K562 (cell line): ENCODE measurements at regions not wholly inside any gene's neighbourhood (a gene's known extent, or its start where the extent isn't known, plus 50 kb on each side); places are given as distances from the start of the nearest gene placed in this dataset.

Source experiments
- ATAC-seq: fragments of 200-7000 bp; cut with Tn5 transposase; 3 replicates; pipeline ENCODE4 v1.9.1; 2020; ENCODE audit warnings: moderate library complexity
- BruUV-seq: library from RNA; stranded (reverse); fragments of 400-500 nt; replicated peaks from 2 replicates; lab custom pipeline; 2021; lab: Mats Ljungman, UMichigan
- CTCF ChIA-PET: fragments of 300-600 bp; formaldehyde crosslinking; extraction: SDS; loops from one replicate; lab custom pipeline; 2021; ENCODE audit warnings: low intra/inter-chr PET ratio; lab: Yijun Ruan, JAX
- POLR2A ChIA-PET: fragments of 300-600, 350-650 bp; sonication (Branson Sonifier 250); formaldehyde crosslinking; extraction: SDS; loops from one replicate; lab custom pipeline; 2021; ENCODE audit warnings: antibody characterized with exemption, inconsistent platforms; lab: Yijun Ruan, JAX
- DNase-seq, 4 experiments: peaks; one replicate each; pipeline versions ENCODE4 v3.0.0 to v3.0.0-alpha.2; 2011 to 2018; ENCODE audit warnings: low spot score in 3 of 4, mixed read lengths in 3 of 4; ENCODE audit errors: extremely low read depth in 1 of 4
- FAIRE-seq: peaks from 2 replicates; lab custom pipeline; 2011; peaks lifted over from hg19 to GRCh38; lab: Jason Lieb, UNC
- H2AFZ ChIP-seq: 2 replicates; pipeline ENCODE4 v1.6.0; 2011; ENCODE audit warnings: low read depth, low read length, control low read depth, inconsistent platforms
- H3K27ac ChIP-seq: fragments of 200-600 bp; 3 replicates; pipeline ENCODE4 v1.8.0; 2011; ENCODE audit warnings: low read depth, mild to moderate bottlenecking, control low read depth, inconsistent platforms, low read length, moderate library complexity, mixed read lengths; ENCODE audit errors: extremely low read depth
- H3K27me3 ChIP-seq, 2 experiments: fragments of 300-600 bp in 1 of 2; 2 replicates in 1 of 2; 3 replicates in 1 of 2; pipeline versions ENCODE4 v1.6.0 to v1.8.0; 2011; ENCODE audit warnings: inconsistent platforms in 2 of 2, low read length in 2 of 2, mild to moderate bottlenecking in 1 of 2, mixed read lengths in 1 of 2, moderate library complexity in 1 of 2; ENCODE audit not compliant: control insufficient read depth in 2 of 2, insufficient read depth in 2 of 2
- H3K36me3 ChIP-seq: fragments of 300-600 bp; 3 replicates; pipeline ENCODE4 v1.8.0; 2011; ENCODE audit warnings: mild to moderate bottlenecking, low read length, inconsistent platforms; ENCODE audit not compliant: control insufficient read depth, insufficient read depth
- H3K4me1 ChIP-seq, 2 experiments: fragments of 200-600 bp in 1 of 2; replicated peaks in 1 of 2; 2 replicates in 1 of 2; 3 replicates in 1 of 2; pipeline versions ENCODE4 v1.5.1 to v1.8.0; 2011; ENCODE audit warnings: inconsistent platforms in 2 of 2, low read length in 2 of 2, mild to moderate bottlenecking in 1 of 2, mixed read lengths in 1 of 2, moderate library complexity in 1 of 2; ENCODE audit not compliant: control insufficient read depth in 2 of 2, insufficient read depth in 2 of 2
- H3K4me2 ChIP-seq: 2 replicates; pipeline ENCODE4 v1.6.1; 2011; ENCODE audit warnings: low read length, control low read depth, inconsistent platforms, mixed read lengths; ENCODE audit not compliant: insufficient read depth
- H3K4me3 ChIP-seq: fragments of 200-600 bp; sonication (generic), shearing (Covaris generic); 2 replicates; pipeline ENCODE4 v1.5.1; 2016; ENCODE audit warnings: control low read depth, inconsistent platforms
- H3K79me2 ChIP-seq: fragments of 200-600 bp; 3 replicates; pipeline ENCODE4 v1.8.0; 2011; ENCODE audit warnings: low read length, inconsistent platforms; ENCODE audit not compliant: control insufficient read depth, insufficient read depth
- H3K9ac ChIP-seq, 2 experiments: 2 replicates each; pipeline versions ENCODE4 v1.6.0 to v1.6.1; 2011; ENCODE audit warnings: low read depth in 2 of 2, low read length in 2 of 2, control low read depth in 1 of 2, inconsistent platforms in 1 of 2, mild to moderate bottlenecking in 1 of 2, mixed read lengths in 1 of 2; ENCODE audit not compliant: insufficient read depth in 1 of 2
- H3K9me1 ChIP-seq: one replicate; pipeline ENCODE4 v1.6.0; 2011; ENCODE audit warnings: inconsistent platforms, mild to moderate bottlenecking, low read length, moderate library complexity; ENCODE audit not compliant: control insufficient read depth, insufficient read depth
- H3K9me3 ChIP-seq: replicated peaks from 2 replicates; pipeline ENCODE4 v1.5.1; 2011; ENCODE audit warnings: low read depth, low read length, inconsistent platforms; ENCODE audit not compliant: control insufficient read depth, insufficient read depth
- H4K20me1 ChIP-seq: replicated peaks from 2 replicates; pipeline ENCODE4 v1.6.1; 2011; ENCODE audit warnings: low read length, inconsistent platforms, mixed read lengths; ENCODE audit not compliant: control insufficient read depth, insufficient read depth
- EP300 ChIP-seq: IDR thresholded peaks from 2 replicates; pipeline ENCODE4 v1.6.1; 2012; ENCODE audit warnings: low read length, improper control_type of control experiment
- FIP1L1 ChIP-seq: fragments of 200-400 bp; formaldehyde crosslinking; IDR thresholded peaks from 2 replicates; pipeline ENCODE4 v1.6.1; 2018; ENCODE audit warnings: mild to moderate bottlenecking, low read depth, low read length; ENCODE audit not compliant: poor library complexity, severe bottlenecking
- HLTF ChIP-seq: fragments of 450-650 bp; IDR thresholded peaks from 2 replicates; pipeline ENCODE4 v1.6.1; 2016
- MEF2A ChIP-seq: IDR thresholded peaks from 2 replicates; pipeline ENCODE4 v1.6.1; 2011; ENCODE audit warnings: low read depth, mild to moderate bottlenecking, low read length, moderate library complexity; ENCODE audit not compliant: control insufficient read depth
- MTF1 ChIP-seq: fragments of 250-450 bp; sonication (Bioruptor Pico); IDR thresholded peaks from 2 replicates; pipeline ENCODE4 v1.9.0; 2021; ENCODE audit warnings: moderate library complexity, mild to moderate bottlenecking, inconsistent platforms, borderline replicate concordance
- PRMT5 ChIP-seq: sonication (generic); formaldehyde crosslinking; IDR thresholded peaks from 2 replicates; pipeline ENCODE4 v1.5.0; 2020; ENCODE audit warnings: missing genetic modification reagents
- RBM25 ChIP-seq: fragments of 200-400 bp; formaldehyde crosslinking; IDR thresholded peaks from 2 replicates; pipeline ENCODE4 v1.6.1; 2018; ENCODE audit warnings: low read length, low read depth, moderate library complexity; ENCODE audit not compliant: severe bottlenecking
- SRSF3 ChIP-seq: fragments of 200-400 bp; formaldehyde crosslinking; IDR thresholded peaks from 2 replicates; pipeline ENCODE4 v1.6.1; 2016; ENCODE audit warnings: mild to moderate bottlenecking, low read length, moderate library complexity; ENCODE audit not compliant: insufficient read depth
- STAT5B ChIP-seq: fragments of 250-450 bp; sonication (Bioruptor Pico); IDR thresholded peaks from 2 replicates; pipeline ENCODE4 v1.8.0; 2021; ENCODE audit warnings: mild to moderate bottlenecking, inconsistent platforms
- ZBTB17 ChIP-seq: fragments of 450-650 bp; formaldehyde crosslinking; IDR thresholded peaks from 2 replicates; pipeline ENCODE4 v1.4.0; 2020; ENCODE audit warnings: mild to moderate bottlenecking
- ZNF184 ChIP-seq: sonication (generic); formaldehyde crosslinking; IDR thresholded peaks from 2 replicates; pipeline ENCODE4 v1.5.0; 2020; ENCODE audit warnings: missing genetic modification reagents
- ZNF274 ChIP-seq: IDR thresholded peaks from 2 replicates; pipeline ENCODE4 v1.6.1; 2011; ENCODE audit warnings: low read depth, mild to moderate bottlenecking, low read length, moderate library complexity, borderline replicate concordance
- ZNF75A ChIP-seq: fragments of 450-650 bp; formaldehyde crosslinking; IDR thresholded peaks from 2 replicates; pipeline ENCODE4 v1.4.0; 2020; ENCODE audit warnings: mild to moderate bottlenecking
- WGBS: fragments of 100-300 bp; shearing (Covaris generic); methylation state at CpG from one replicate; pipeline ENCODE4 v1.1.6; 2016; ENCODE audit warnings: low coverage, mixed read lengths; ENCODE audit not compliant: insufficient coverage; ENCODE audit errors: missing lambda C conversion rate; 5-methylcytosine and 5-hydroxymethylcytosine counted together
- in situ Hi-C: fragments of 300-500 bp; cut with MboI; formaldehyde crosslinking; loops from 4 replicates; pipeline ENCODE4 v1.15.0; 2018; ENCODE audit warnings: inconsistent platforms, mixed read lengths
- intact Hi-C: fragments of 100-400 bp; cut with micrococcal nuclease; formaldehyde crosslinking; loops from 2 replicates; pipeline ENCODE4 v1.14.2; 2022

DNA sequence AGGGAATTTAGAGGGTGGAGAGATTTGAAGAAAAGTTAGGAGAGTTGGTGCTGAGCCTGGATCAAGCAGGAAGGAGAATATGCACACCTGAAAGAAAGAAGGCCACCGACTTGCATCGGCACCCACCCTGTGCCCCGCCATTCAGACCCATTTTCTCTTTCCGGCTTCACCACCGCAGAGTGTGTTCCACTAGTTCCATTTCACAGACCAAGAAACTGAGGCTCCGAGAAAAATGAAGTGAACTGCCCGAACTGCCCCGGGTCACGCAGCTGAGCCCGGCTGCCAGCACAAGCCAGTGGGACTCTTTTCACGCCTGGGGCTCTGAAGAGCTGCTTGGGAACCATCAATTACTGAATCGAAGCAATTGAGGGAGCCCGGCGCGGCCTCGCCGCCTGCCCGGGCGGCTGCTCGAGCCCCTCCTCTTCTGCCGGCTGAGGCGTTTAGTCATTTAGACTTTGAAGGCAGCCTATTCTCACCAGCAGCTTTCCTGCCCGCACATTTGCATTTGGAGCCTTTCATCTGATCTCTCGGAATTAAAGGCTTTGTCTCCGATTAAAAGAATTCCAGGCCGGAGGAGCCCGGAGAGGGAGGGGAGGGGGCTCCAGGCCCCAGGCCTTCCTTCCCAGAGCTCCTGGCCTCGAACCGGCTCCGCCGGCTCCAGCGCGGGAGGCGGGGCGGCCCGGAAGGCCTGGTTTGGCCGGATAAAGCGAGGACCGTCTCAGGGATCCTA is 140.2 kb upstream of the PJA1 start:
- BruUV-seq, result no TSS peak
- POLR2A ChIA-PET, result interaction anchor here (0.8 kb wide), 1 partner anchor 1127 kb away, joined by 3 read pairs; no protein-coding TSS in a partner anchor
- intact Hi-C loops, result no loop called here

GRCh38 chrX:69303231-69303630 is 138.0 kb upstream of the PJA1 start:
- H3K79me2 ChIP-seq, result no peaks in the 10 kb centered on the region
- no peak overlapping the region for H3K9ac ChIP-seq
- WGBS, result 0% methylated on average over 1 of the region's 1 CpG
- intact Hi-C loops (no loop called here), in situ Hi-C loops (no loop called here)
- H3K4me3 ChIP-seq, result no peak overlapping the region
- no peak overlapping the region for H3K4me2 ChIP-seq
- no peaks in the 10 kb centered on the region for H3K9me3 ChIP-seq
- H2AFZ ChIP-seq, result no peak overlapping the region
- H3K27ac ChIP-seq, result no peak overlapping the region
- no peak for FAIRE-seq
- peaks cover 0 to 6% of the 10 kb centered on the region in 2 experiments; a peak in 1 of 5 replicates for H3K4me1 ChIP-seq
- ChIA-PET CTCF (no interaction called here), POLR2A (no interaction called here)
- H3K36me3 ChIP-seq, result no peaks in the 10 kb centered on the region
- no peaks in the 10 kb centered on the region for H3K9me1 ChIP-seq
- DNase-seq, result no peak
- no peak for ATAC-seq
- H3K27me3 ChIP-seq, result peaks cover 0 to 22% of the 10 kb centered on the region in 2 experiments; a peak in 1 of 5 replicates
- H4K20me1 ChIP-seq, result 0 out of 2 replicates have a peak, but pooled peaks cover 3% of the 10 kb centered on the region
- BruUV-seq, result no TSS peak
- no peak for TF ChIP-seq FIP1L1
- no peak for TF ChIP-seq SRSF3
- TF ChIP-seq ZNF75A, result no peak
- TF ChIP-seq ZNF274, result no peak
- TF ChIP-seq PRMT5 (CRISPR knock-in tag), result no peak
- no peak for TF ChIP-seq EP300
- no peak for TF ChIP-seq ZBTB17 (CRISPR knock-in tag)
- TF ChIP-seq HLTF, result no peak
- no peak for TF ChIP-seq MTF1 (CRISPR knock-in tag)
- no peak for TF ChIP-seq MEF2A

More for the DNA sequence above, 140.2 kb upstream of the PJA1 start:
- DNase-seq (no peak), FAIRE-seq (no peak)
- CTCF ChIA-PET, result no interaction called here
- Histone ChIP-seq H2AFZ (no peak overlapping the region), H3K27me3 (peaks cover 0 to 12% of the 10 kb centered on the region in 2 experiments; a peak in 1 of 5 replicates), H3K9me3 (no peaks in the 10 kb centered on the region), H3K4me3 (no peak overlapping the region), H3K4me1 (peaks cover 0 to 6% of the 10 kb centered on the region in 2 experiments; a peak in 1 of 5 replicates)
- TF ChIP-seq STAT5B (CRISPR knock-in tag), result no peak
- peak; percentile 43 for TF ChIP-seq RBM25
- no peak for TF ChIP-seq ZNF184 (CRISPR knock-in tag)
- TF ChIP-seq, all 486 proteins: peak for 1
- H4K20me1 ChIP-seq, result 0 out of 2 replicates have a peak, but pooled peaks cover 3% of the 10 kb centered on the region
- H3K9me1 ChIP-seq, result no peaks in the 10 kb centered on the region
- H3K9ac ChIP-seq, result no peak overlapping the region
- no peak overlapping the region for H3K27ac ChIP-seq
- no peak overlapping the region for H3K4me2 ChIP-seq
- 9% methylated on average over 8 of the region's 39 CpGs for WGBS
- ATAC-seq, result no peak
- in situ Hi-C loops, result no loop called here
- H3K36me3 ChIP-seq, result no peaks in the 10 kb centered on the region
- H3K79me2 ChIP-seq, result no peaks in the 10 kb centered on the region
